Glutamatergic neuron (in vitro differentiated cells): ENCODE measurements at regions not wholly inside any gene's neighbourhood (a gene's known extent, or its start where the extent isn't known, plus 50 kb on each side); places are given as distances from the start of the nearest gene placed in this dataset.
"Not testable (repeated sequence)": the region's sequence is repeated elsewhere in the genome, so short reads cannot be mapped to it uniquely, and the experiment has no call there.

Experiments
- DNase-seq: peaks from one replicate; pipeline ENCODE4 v3.0.0; 2022
- H3K27ac Mint-ChIP-seq: one replicate; pipeline ENCODE4 v1.8.0; 2020; ENCODE audit warnings: mild to moderate bottlenecking, mixed read lengths, inconsistent platforms; ENCODE audit not compliant: unreplicated experiment
- H3K27me3 Mint-ChIP-seq: one replicate; pipeline ENCODE4 v1.8.0; 2020; ENCODE audit warnings: mild to moderate bottlenecking, moderate library complexity, mixed read lengths, inconsistent platforms; ENCODE audit not compliant: unreplicated experiment
- H3K36me3 Mint-ChIP-seq: one replicate; pipeline ENCODE4 v1.8.0; 2020; ENCODE audit warnings: mild to moderate bottlenecking, mixed read lengths, inconsistent platforms; ENCODE audit not compliant: unreplicated experiment
- H3K4me1 Mint-ChIP-seq: one replicate; pipeline ENCODE4 v1.8.0; 2020; ENCODE audit warnings: mild to moderate bottlenecking, low read depth, mixed read lengths, inconsistent platforms; ENCODE audit not compliant: unreplicated experiment
- H3K4me3 Mint-ChIP-seq: one replicate; pipeline ENCODE4 v1.8.0; 2020; ENCODE audit warnings: mild to moderate bottlenecking, mixed read lengths, inconsistent platforms; ENCODE audit not compliant: unreplicated experiment
- H3K9me3 Mint-ChIP-seq: one replicate; pipeline ENCODE4 v1.8.0; 2020; ENCODE audit warnings: mild to moderate bottlenecking, moderate library complexity, mixed read lengths, inconsistent platforms; ENCODE audit not compliant: unreplicated experiment
- CTCF ChIP-seq: fragments of 200-600 bp; sonication (generic); IDR thresholded peaks from one replicate; pipeline ENCODE4 v1.5.0; 2021; ENCODE audit not compliant: partially characterized antibody, unreplicated experiment

GRCh38 chr14:106753751-106754150 is 1227.4 kb downstream of the TMEM121 start:
- DNase-seq, H3K4me1 Mint-ChIP-seq, H3K27ac Mint-ChIP-seq, H3K36me3 Mint-ChIP-seq, H3K27me3 Mint-ChIP-seq, H3K9me3 Mint-ChIP-seq, H3K4me3 Mint-ChIP-seq: not testable (repeated sequence)

- DNase-seq, H3K9me3 Mint-ChIP-seq, H3K36me3 Mint-ChIP-seq, H3K27me3 Mint-ChIP-seq, H3K4me1 Mint-ChIP-seq, H3K4me3 Mint-ChIP-seq, H3K27ac Mint-ChIP-seq: not testable (repeated sequence)
Measured at GRCh38 chr14:106757444-106757843, 1231.1 kb downstream of the TMEM121 start.

- not testable (repeated sequence) for H3K27ac Mint-ChIP-seq, H3K36me3 Mint-ChIP-seq
Measured at GRCh38 chr14:106761886-106762816, 1235.8 kb downstream of the TMEM121 start.

GRCh38 chr14:106764968-106765369 is 1238.6 kb downstream of the TMEM121 start:
- H3K4me1 Mint-ChIP-seq, H3K27me3 Mint-ChIP-seq, H3K27ac Mint-ChIP-seq, H3K36me3 Mint-ChIP-seq, H3K4me3 Mint-ChIP-seq, DNase-seq, H3K9me3 Mint-ChIP-seq: not testable (repeated sequence)

More at GRCh38 chr14:106761886-106762816, 1235.8 kb downstream of the TMEM121 start:
- not testable (repeated sequence) for H3K27me3 Mint-ChIP-seq, DNase-seq, H3K9me3 Mint-ChIP-seq, H3K4me1 Mint-ChIP-seq, H3K4me3 Mint-ChIP-seq

- Mint-ChIP-seq H3K27me3 (no peaks in the 10 kb centered on the region), H3K36me3 (no peaks in the 10 kb centered on the region), H3K27ac (no peak overlapping the region), H3K9me3 (peaks cover 8% of the 10 kb centered on the region), H3K4me1 (no peaks in the 10 kb centered on the region), H3K4me3 (no peak overlapping the region)
- no peak for TF ChIP-seq CTCF
- no peak for DNase-seq
Measured at GRCh38 chr14:106766145-106766544, 1239.8 kb downstream of the TMEM121 start.

GRCh38 chr14:106766551-106767277 is 1240.3 kb downstream of the TMEM121 start:
- not testable (repeated sequence) for H3K9me3 Mint-ChIP-seq, DNase-seq, H3K4me1 Mint-ChIP-seq, H3K27ac Mint-ChIP-seq, H3K4me3 Mint-ChIP-seq, H3K36me3 Mint-ChIP-seq, H3K27me3 Mint-ChIP-seq

DNA sequence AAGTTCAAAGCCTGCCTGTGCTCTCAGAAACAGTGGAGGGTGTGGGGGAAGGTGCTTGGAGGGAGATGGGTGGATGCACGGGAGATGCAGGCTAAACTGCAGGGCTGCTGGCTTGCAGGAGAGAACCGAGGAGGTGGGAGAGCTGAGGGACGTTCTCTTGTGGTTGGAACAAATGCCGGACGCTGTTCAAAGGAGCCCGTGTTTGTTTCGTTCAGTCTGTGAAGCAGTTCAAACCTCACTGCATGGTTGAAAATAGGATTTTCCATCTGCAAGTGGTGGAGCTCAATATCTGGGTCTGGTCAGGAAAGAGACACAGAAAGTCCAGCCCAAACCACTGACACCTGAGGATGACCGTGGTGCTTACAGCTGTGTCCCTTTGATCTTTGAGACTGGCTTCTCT is 1241.8 kb downstream of the TMEM121 start:
- H3K4me3 Mint-ChIP-seq, H3K9me3 Mint-ChIP-seq, H3K36me3 Mint-ChIP-seq, H3K27me3 Mint-ChIP-seq, H3K27ac Mint-ChIP-seq, DNase-seq, H3K4me1 Mint-ChIP-seq: not testable (repeated sequence)

DNA sequence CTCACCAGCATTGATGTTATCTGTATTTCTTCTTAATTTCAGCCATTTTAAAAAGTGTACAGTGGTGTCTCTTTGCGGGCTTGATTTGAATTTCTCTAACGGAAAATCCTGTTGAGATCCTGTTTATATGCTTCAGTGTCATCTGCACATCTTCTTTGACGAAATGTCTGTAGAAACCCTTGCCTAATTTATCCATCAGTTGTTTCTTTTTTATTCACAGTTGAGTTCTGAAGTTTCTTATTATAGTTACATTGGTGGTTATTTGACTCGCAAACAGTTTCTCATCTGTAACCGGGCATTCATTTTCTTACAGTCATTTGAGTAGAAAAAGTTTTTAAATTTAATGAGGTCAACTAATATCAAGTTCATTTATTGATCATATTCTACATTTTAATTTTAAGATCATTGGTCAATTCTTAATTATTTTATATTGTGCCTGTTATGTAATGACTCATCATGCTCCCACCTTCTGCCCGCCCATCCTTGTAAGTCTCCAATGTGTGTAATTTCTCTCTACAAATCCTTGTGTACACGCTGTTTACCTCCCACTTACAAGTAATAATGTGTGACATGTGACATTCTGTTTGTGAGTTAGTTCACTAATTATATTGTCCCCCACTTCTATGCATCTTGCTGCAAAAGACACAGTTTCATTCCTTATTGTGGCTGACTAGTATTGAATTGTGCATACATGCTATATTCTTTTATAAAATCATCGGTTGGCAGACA is 1242.8 kb downstream of the TMEM121 start:
- DNase-seq, H3K4me1 Mint-ChIP-seq, H3K27ac Mint-ChIP-seq, H3K9me3 Mint-ChIP-seq, H3K36me3 Mint-ChIP-seq, H3K4me3 Mint-ChIP-seq, H3K27me3 Mint-ChIP-seq: not testable (repeated sequence)

- not testable (repeated sequence) for H3K36me3 Mint-ChIP-seq, H3K4me3 Mint-ChIP-seq, H3K4me1 Mint-ChIP-seq, H3K27ac Mint-ChIP-seq, H3K9me3 Mint-ChIP-seq, H3K27me3 Mint-ChIP-seq, DNase-seq
Measured at GRCh38 chr14:106770158-106770672, 1243.8 kb downstream of the TMEM121 start.

- not testable (repeated sequence) for DNase-seq, H3K36me3 Mint-ChIP-seq, H3K27me3 Mint-ChIP-seq, H3K4me1 Mint-ChIP-seq, H3K27ac Mint-ChIP-seq, H3K4me3 Mint-ChIP-seq
- H3K9me3 Mint-ChIP-seq, result peaks cover 11% of the 10 kb centered on the region
Measured at GRCh38 chr14:106774889-106775480, 1248.6 kb downstream of the TMEM121 start.
